K562 (cell line): ENCODE measurements at regions not wholly inside any gene's neighbourhood (a gene's known extent, or its start where the extent isn't known, plus 50 kb on each side); places are given as distances from the start of the nearest gene placed in this dataset.

Source experiments
- ATAC-seq: fragments of 200-7000 bp; cut with Tn5 transposase; 3 replicates; pipeline ENCODE4 v1.9.1; 2020; ENCODE audit warnings: moderate library complexity
- BruUV-seq: library from RNA; stranded (reverse); fragments of 400-500 nt; replicated peaks from 2 replicates; lab custom pipeline; 2021; lab: Mats Ljungman, UMichigan
- CTCF ChIA-PET: fragments of 300-600 bp; formaldehyde crosslinking; extraction: SDS; loops from one replicate; lab custom pipeline; 2021; ENCODE audit warnings: low intra/inter-chr PET ratio; lab: Yijun Ruan, JAX
- POLR2A ChIA-PET: fragments of 300-600, 350-650 bp; sonication (Branson Sonifier 250); formaldehyde crosslinking; extraction: SDS; loops from one replicate; lab custom pipeline; 2021; ENCODE audit warnings: antibody characterized with exemption, inconsistent platforms; lab: Yijun Ruan, JAX
- DNase-seq, 4 experiments: peaks; one replicate each; pipeline versions ENCODE4 v3.0.0 to v3.0.0-alpha.2; 2011 to 2018; ENCODE audit warnings: low spot score in 3 of 4, mixed read lengths in 3 of 4; ENCODE audit errors: extremely low read depth in 1 of 4
- FAIRE-seq: peaks from 2 replicates; lab custom pipeline; 2011; peaks lifted over from hg19 to GRCh38; lab: Jason Lieb, UNC
- H2AFZ ChIP-seq: 2 replicates; pipeline ENCODE4 v1.6.0; 2011; ENCODE audit warnings: low read depth, low read length, control low read depth, inconsistent platforms
- H3K27ac ChIP-seq: fragments of 200-600 bp; 3 replicates; pipeline ENCODE4 v1.8.0; 2011; ENCODE audit warnings: low read depth, mild to moderate bottlenecking, control low read depth, inconsistent platforms, low read length, moderate library complexity, mixed read lengths; ENCODE audit errors: extremely low read depth
- H3K27me3 ChIP-seq, 2 experiments: fragments of 300-600 bp in 1 of 2; 2 replicates in 1 of 2; 3 replicates in 1 of 2; pipeline versions ENCODE4 v1.6.0 to v1.8.0; 2011; ENCODE audit warnings: inconsistent platforms in 2 of 2, low read length in 2 of 2, mild to moderate bottlenecking in 1 of 2, mixed read lengths in 1 of 2, moderate library complexity in 1 of 2; ENCODE audit not compliant: control insufficient read depth in 2 of 2, insufficient read depth in 2 of 2
- H3K36me3 ChIP-seq: fragments of 300-600 bp; 3 replicates; pipeline ENCODE4 v1.8.0; 2011; ENCODE audit warnings: mild to moderate bottlenecking, low read length, inconsistent platforms; ENCODE audit not compliant: control insufficient read depth, insufficient read depth
- H3K4me1 ChIP-seq, 2 experiments: fragments of 200-600 bp in 1 of 2; replicated peaks in 1 of 2; 2 replicates in 1 of 2; 3 replicates in 1 of 2; pipeline versions ENCODE4 v1.5.1 to v1.8.0; 2011; ENCODE audit warnings: inconsistent platforms in 2 of 2, low read length in 2 of 2, mild to moderate bottlenecking in 1 of 2, mixed read lengths in 1 of 2, moderate library complexity in 1 of 2; ENCODE audit not compliant: control insufficient read depth in 2 of 2, insufficient read depth in 2 of 2
- H3K4me2 ChIP-seq: 2 replicates; pipeline ENCODE4 v1.6.1; 2011; ENCODE audit warnings: low read length, control low read depth, inconsistent platforms, mixed read lengths; ENCODE audit not compliant: insufficient read depth
- H3K4me3 ChIP-seq: fragments of 200-600 bp; sonication (generic), shearing (Covaris generic); 2 replicates; pipeline ENCODE4 v1.5.1; 2016; ENCODE audit warnings: control low read depth, inconsistent platforms
- H3K79me2 ChIP-seq: fragments of 200-600 bp; 3 replicates; pipeline ENCODE4 v1.8.0; 2011; ENCODE audit warnings: low read length, inconsistent platforms; ENCODE audit not compliant: control insufficient read depth, insufficient read depth
- H3K9ac ChIP-seq, 2 experiments: 2 replicates each; pipeline versions ENCODE4 v1.6.0 to v1.6.1; 2011; ENCODE audit warnings: low read depth in 2 of 2, low read length in 2 of 2, control low read depth in 1 of 2, inconsistent platforms in 1 of 2, mild to moderate bottlenecking in 1 of 2, mixed read lengths in 1 of 2; ENCODE audit not compliant: insufficient read depth in 1 of 2
- H3K9me1 ChIP-seq: one replicate; pipeline ENCODE4 v1.6.0; 2011; ENCODE audit warnings: inconsistent platforms, mild to moderate bottlenecking, low read length, moderate library complexity; ENCODE audit not compliant: control insufficient read depth, insufficient read depth
- H3K9me3 ChIP-seq: replicated peaks from 2 replicates; pipeline ENCODE4 v1.5.1; 2011; ENCODE audit warnings: low read depth, low read length, inconsistent platforms; ENCODE audit not compliant: control insufficient read depth, insufficient read depth
- H4K20me1 ChIP-seq: replicated peaks from 2 replicates; pipeline ENCODE4 v1.6.1; 2011; ENCODE audit warnings: low read length, inconsistent platforms, mixed read lengths; ENCODE audit not compliant: control insufficient read depth, insufficient read depth
- CTCFL ChIP-seq: IDR thresholded peaks from 2 replicates; pipeline ENCODE4 v1.6.1; 2011; ENCODE audit warnings: borderline replicate concordance, low read depth, mild to moderate bottlenecking, moderate library complexity, low read length; ENCODE audit not compliant: insufficient read depth, poor library complexity, severe bottlenecking
- EHMT2 ChIP-seq: fragments of 450-650 bp; IDR thresholded peaks from 2 replicates; pipeline ENCODE4 v1.6.1; 2018; ENCODE audit warnings: antibody characterized with exemption
- ELF4 ChIP-seq: fragments of 450-650 bp; formaldehyde crosslinking; IDR thresholded peaks from 2 replicates; pipeline ENCODE4 v1.4.0; 2022; ENCODE audit warnings: missing genetic modification characterization
- HCFC1 ChIP-seq: IDR thresholded peaks from 2 replicates; pipeline ENCODE4 v1.6.1; 2012; ENCODE audit warnings: low read depth, low read length, improper control_type of control experiment
- KAT8 ChIP-seq: fragments of 450-650 bp; IDR thresholded peaks from 2 replicates; pipeline ENCODE4 v1.6.1; 2016; ENCODE audit warnings: low read depth, mild to moderate bottlenecking
- MAFF ChIP-seq: IDR thresholded peaks from 2 replicates; pipeline ENCODE4 v1.6.1; 2012; ENCODE audit warnings: low read length, improper control_type of control experiment
- MYNN ChIP-seq, 2 experiments: sonication (generic); formaldehyde crosslinking in 1 of 2; IDR thresholded peaks; 2 replicates each; pipeline versions ENCODE4 v1.5.0 to v1.6.1; 2016 to 2020; ENCODE audit warnings: antibody characterized with exemption in 1 of 2, missing genetic modification reagents in 1 of 2
- NR2F6 ChIP-seq: fragments of 450-650 bp; formaldehyde crosslinking; IDR thresholded peaks from 2 replicates; pipeline ENCODE4 v1.4.0; 2020; ENCODE audit warnings: mild to moderate bottlenecking
- PPARD ChIP-seq: fragments of 250-450 bp; sonication (Bioruptor Pico); IDR thresholded peaks from 2 replicates; pipeline ENCODE4 v1.8.0; 2022; ENCODE audit warnings: inconsistent platforms, mild to moderate bottlenecking, moderate library complexity
- SMC3 ChIP-seq: conservative IDR thresholded peaks from 2 replicates; pipeline ENCODE4 v1.6.1; 2011; ENCODE audit warnings: low read depth, low read length, improper control_type of control experiment; ENCODE audit not compliant: insufficient read depth
- U2AF2 ChIP-seq: fragments of 200-400 bp; formaldehyde crosslinking; optimal IDR thresholded peaks from 2 replicates; pipeline ENCODE3; 2017; ENCODE audit warnings: low read depth, mild to moderate bottlenecking, low read length
- ZBTB26 ChIP-seq: fragments of 450-650 bp; formaldehyde crosslinking; IDR thresholded peaks from 2 replicates; pipeline ENCODE4 v1.4.0; 2022; ENCODE audit warnings: missing genetic modification characterization
- ZC3H4 ChIP-seq: sonication (generic); formaldehyde crosslinking; IDR thresholded peaks from 2 replicates; pipeline ENCODE4 v1.9.0; 2021; ENCODE audit warnings: missing genetic modification reagents, borderline replicate concordance
- ZNF184 ChIP-seq: sonication (generic); formaldehyde crosslinking; IDR thresholded peaks from 2 replicates; pipeline ENCODE4 v1.5.0; 2020; ENCODE audit warnings: missing genetic modification reagents
- ZNF282 ChIP-seq: sonication (generic); formaldehyde crosslinking; IDR thresholded peaks from 2 replicates; pipeline ENCODE4 v1.8.1; 2023; ENCODE audit warnings: missing genetic modification reagents
- ZNF639 ChIP-seq, 2 experiments: fragments of 200-800 bp in 1 of 2; sonication (Bioruptor generic) in 1 of 2; sonication (generic) in 1 of 2; formaldehyde crosslinking in 1 of 2; IDR thresholded peaks in 1 of 2; conservative IDR thresholded peaks in 1 of 2; 2 replicates each; pipeline versions ENCODE4 v1.5.0 to v1.6.1; 2016 to 2020; ENCODE audit warnings: missing compliant biosample characterization in 1 of 2, missing genetic modification characterization in 1 of 2, missing genetic modification reagents in 1 of 2
- ZNF77 ChIP-seq: fragments of 250-450 bp; sonication (Bioruptor Pico); IDR thresholded peaks from 2 replicates; pipeline ENCODE4 v1.5.0; 2020
- WGBS: fragments of 100-300 bp; shearing (Covaris generic); methylation state at CpG from one replicate; pipeline ENCODE4 v1.1.6; 2016; ENCODE audit warnings: low coverage, mixed read lengths; ENCODE audit not compliant: insufficient coverage; ENCODE audit errors: missing lambda C conversion rate; 5-methylcytosine and 5-hydroxymethylcytosine counted together
- in situ Hi-C: fragments of 300-500 bp; cut with MboI; formaldehyde crosslinking; loops from 4 replicates; pipeline ENCODE4 v1.15.0; 2018; ENCODE audit warnings: inconsistent platforms, mixed read lengths
- intact Hi-C: fragments of 100-400 bp; cut with micrococcal nuclease; formaldehyde crosslinking; loops from 2 replicates; pipeline ENCODE4 v1.14.2; 2022

GRCh38 chr16:79767421-79768275 is 167.1 kb upstream of the MAF start:
- 47% methylated on average over 7 of the region's 7 CpGs for WGBS
- Histone ChIP-seq H3K4me3 (no peak overlapping the region), H3K9ac (peak overlapping the region in 1 of 2 experiments; percentile 45; a peak in 1 of 4 replicates), H3K4me1 (peaks cover 11 to 36% of the 10 kb centered on the region in 2 experiments), H3K79me2 (no peaks in the 10 kb centered on the region; the same call in 2 of the 3 replicates), H3K4me2 (0 out of 2 replicates have a peak overlapping the region, but pooled peaks have one; percentile 7), H3K27me3 (no peaks in the 10 kb centered on the region), H4K20me1 (no peaks in the 10 kb centered on the region), H3K36me3 (no peaks in the 10 kb centered on the region), H3K9me1 (no peaks in the 10 kb centered on the region), H3K9me3 (no peaks in the 10 kb centered on the region), H2AFZ (peak overlapping the region; percentile 86), H3K27ac (no peak overlapping the region)
- intact Hi-C loops: no loop called here
- BruUV-seq: no TSS peak
- CTCF ChIA-PET: interaction anchor here (1.5 kb wide), 1 partner anchor 317 kb away, joined by 5 read pairs; no protein-coding TSS in a partner anchor
- POLR2A ChIA-PET: interaction anchor here (0.5 to 2.2 kb wide), 4 partner anchors 17 to 850 kb away, joined by 3 to 5 read pairs (median 4); no protein-coding TSS in a partner anchor
- peak; percentile 29; the same call in 2 of the 3 replicates for ATAC-seq
- peak in 1 of 4 experiments; percentile 36 for DNase-seq
- no peak for FAIRE-seq
- in situ Hi-C loops: no loop called here
- TF ChIP-seq ZNF282 (CRISPR knock-in tag) (no peak), SMC3 (0 out of 2 replicates have a peak, but pooled peaks have one; percentile 19), MYNN (IDR thresholded peaks at IDR 0.05) (no peak), MYNN (CRISPR knock-in tag; IDR thresholded peaks at IDR 0.05) (no peak), ZNF639 (CRISPR knock-in tag; conservative IDR thresholded peaks at IDR 0.05 in 1 of 2, IDR thresholded peaks at IDR 0.05 in 1 of 2) (0 out of 4 replicates have a peak, but pooled peaks of 1 of the 2 experiments have one; percentile 47), MAFF (no peak), CTCFL (peak; percentile 24), ELF4 (CRISPR knock-in tag) (no peak), U2AF2 (no peak), ZC3H4 (no peak), HCFC1 (no peak), ZNF184 (CRISPR knock-in tag) (no peak), PPARD (CRISPR knock-in tag) (no peak), EHMT2 (no peak), NR2F6 (no peak), KAT8 (no peak), ZBTB26 (peak; percentile 70; the same call in 1 of the 2 replicates), ZNF77 (CRISPR knock-in tag) (no peak)
